HG03066 (cell line): ENCODE measurements at regions not wholly inside any gene's neighbourhood (a gene's known extent, or its start where the extent isn't known, plus 50 kb on each side); places are given as distances from the start of the nearest gene placed in this dataset.
"Not testable (repeated sequence)": the region's sequence is repeated elsewhere in the genome, so short reads cannot be mapped to it uniquely, and the experiment has no call there.

ENCODE experiments used
- ATAC-seq: cut with Tn5 transposase; IDR thresholded peaks from one replicate; pipeline ENCODE4 v1.9.1; 2021; ENCODE audit warnings: low read depth; ENCODE audit not compliant: unreplicated experiment

DNA sequence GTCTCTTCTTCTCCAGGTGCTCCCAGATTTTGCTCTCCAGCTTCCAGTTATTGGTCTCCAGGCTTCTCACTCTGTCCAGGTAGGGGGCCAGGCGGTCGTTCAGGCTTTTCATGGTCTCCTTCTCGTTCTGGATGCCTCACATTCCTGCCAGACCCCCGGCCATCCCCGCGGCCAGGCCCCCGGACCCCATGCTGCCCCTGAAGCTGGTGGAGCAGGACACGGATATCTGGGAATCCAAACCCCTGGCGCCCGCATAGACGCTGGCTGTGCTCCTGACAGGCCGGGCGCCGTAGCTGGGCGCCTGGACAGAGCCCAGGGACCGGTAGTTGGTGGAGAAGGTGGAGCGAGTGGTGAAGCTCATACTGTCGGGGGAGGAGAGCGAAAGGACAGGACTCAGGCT, 534.4 kb upstream of the TLE4 start:
- ATAC-seq, result no peak

- ATAC-seq, result no peak
These were observed 531.1 kb upstream of the TLE4 start for GRCh38 chr9:79040671-79041070.

GRCh38 chr9:79041266-79041665, 530.5 kb upstream of the TLE4 start:
- no peak for ATAC-seq

DNA sequence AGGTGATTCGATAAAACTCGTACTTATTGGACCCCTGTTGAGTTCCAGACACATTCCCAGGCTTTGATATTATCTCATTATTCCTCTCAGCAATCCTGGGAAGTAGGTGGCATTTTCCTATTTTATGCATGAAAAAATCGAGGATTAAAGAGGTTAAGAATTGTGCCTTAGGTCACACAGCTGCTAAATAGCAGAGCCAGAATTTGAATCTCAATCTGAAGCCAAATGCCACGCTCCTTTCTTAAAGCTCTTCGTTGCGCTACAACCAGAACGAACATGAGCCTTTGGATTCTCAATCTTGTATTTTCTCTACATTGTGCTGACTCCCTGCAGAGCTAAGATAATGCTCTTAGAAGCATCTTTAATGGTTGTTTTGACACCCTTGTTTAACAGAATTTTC, 527.8 kb upstream of the TLE4 start:
- ATAC-seq, result no peak

GRCh38 chr9:79046401-79046800, 525.4 kb upstream of the TLE4 start:
- no peak for ATAC-seq

- no peak for ATAC-seq
These were observed 522.4 kb upstream of the TLE4 start for GRCh38 chr9:79049371-79049770.

- ATAC-seq, result no peak
These were observed 518.2 kb upstream of the TLE4 start for GRCh38 chr9:79053598-79053997.

- no peak for ATAC-seq
These were observed 517.3 kb upstream of the TLE4 start for GRCh38 chr9:79054500-79054899.

DNA sequence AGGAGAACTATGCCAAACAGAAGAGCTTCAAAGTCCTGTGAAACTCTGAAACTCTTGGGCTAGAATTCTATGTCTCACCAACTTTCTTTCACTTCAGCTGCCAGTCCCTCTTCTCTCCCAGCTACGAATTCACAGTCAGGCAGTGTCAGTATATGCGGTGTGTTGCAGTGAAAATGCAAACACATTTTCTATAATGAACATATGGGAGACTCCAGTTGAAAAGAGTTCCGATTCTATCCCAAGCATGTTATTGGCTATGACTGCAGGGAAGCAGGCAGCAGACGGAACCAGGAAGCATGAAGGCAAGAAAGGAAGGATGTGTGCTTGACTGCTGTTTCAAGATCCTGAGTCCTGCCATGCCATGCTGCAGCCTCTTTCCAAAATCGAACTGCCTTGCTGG, 515.7 kb upstream of the TLE4 start:
- no peak for ATAC-seq

DNA sequence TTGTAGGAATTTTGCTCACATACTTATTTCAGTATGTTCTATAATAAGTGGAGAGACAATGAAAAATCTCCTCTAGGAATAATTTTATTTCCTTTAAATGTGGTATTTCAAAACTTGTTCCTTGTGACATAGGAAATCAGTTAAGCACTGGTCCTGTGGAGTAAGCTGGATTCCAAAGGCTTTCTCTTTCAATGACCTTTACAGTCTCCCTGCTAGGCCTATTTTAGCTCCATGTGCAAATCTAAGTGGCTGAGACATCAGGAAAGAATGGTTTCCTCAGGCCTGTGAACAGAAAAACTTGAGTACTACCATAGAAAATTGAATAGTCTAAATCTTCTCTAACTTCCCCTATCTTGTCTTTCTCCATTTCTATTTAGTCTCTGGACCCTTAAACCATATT, 514.2 kb upstream of the TLE4 start:
- no peak for ATAC-seq

DNA sequence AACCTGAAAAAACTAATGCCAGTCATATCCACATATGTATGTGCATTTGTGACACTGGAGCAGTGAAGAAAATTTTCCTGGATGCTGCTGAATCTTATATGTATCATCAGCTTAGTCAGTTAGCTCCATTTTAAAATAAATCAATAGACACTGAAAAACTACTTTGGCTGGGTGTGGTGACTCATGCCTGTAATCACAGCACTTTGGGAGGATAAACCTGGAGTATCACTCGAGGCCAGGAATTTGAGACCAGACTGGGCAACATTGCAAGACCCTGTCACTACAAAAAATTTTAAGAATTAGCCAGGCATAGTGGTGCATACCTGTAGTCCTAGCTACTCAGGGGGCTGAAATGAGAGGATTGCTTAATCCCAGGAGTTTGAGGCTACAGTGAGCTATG, 511.0 kb upstream of the TLE4 start:
- ATAC-seq, result no peak

DNA sequence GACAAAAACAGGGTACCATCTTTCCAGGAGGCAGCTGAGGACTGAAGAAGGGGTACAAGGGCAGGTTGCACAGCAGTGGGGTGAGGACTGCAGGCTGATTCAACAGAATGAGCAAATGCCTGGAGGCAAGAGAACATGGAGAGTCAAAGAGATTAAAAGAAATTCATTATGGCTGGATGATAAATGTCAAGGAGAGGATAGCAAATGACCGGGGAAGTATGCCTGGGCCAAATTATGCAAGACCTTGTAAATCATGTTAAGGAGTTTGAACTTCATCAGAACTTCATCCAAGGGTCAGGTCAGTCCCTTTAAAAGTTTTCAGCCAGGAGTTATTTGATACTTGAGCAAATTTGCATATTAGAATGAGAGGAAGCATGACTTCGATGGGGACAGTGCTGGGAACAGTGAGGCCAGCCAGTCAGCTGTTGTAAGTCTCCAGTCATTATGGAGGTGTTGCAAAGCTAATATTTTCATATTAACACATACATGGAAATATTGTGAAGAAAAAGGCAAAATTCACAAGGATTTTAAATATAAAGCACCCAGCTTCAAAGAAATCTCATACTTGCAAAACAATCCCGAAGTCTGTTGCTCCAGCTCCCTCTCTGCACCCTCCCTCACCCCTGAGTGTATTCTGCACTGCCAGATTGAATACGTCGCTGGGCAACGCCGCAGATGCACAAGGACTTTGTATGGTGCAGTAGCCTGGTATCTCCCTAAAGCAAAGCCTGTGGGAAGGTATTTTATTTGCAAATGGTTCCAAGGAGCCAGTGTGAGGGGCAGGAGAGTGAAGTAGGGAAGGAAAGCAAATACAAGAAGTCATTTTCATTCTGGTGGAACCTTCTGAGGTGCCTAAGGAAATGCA, 509.8 kb upstream of the TLE4 start:
- no peak for ATAC-seq

- ATAC-seq, result no peak
These were observed 498.6 kb upstream of the TLE4 start for GRCh38 chr9:79073201-79073600.

DNA sequence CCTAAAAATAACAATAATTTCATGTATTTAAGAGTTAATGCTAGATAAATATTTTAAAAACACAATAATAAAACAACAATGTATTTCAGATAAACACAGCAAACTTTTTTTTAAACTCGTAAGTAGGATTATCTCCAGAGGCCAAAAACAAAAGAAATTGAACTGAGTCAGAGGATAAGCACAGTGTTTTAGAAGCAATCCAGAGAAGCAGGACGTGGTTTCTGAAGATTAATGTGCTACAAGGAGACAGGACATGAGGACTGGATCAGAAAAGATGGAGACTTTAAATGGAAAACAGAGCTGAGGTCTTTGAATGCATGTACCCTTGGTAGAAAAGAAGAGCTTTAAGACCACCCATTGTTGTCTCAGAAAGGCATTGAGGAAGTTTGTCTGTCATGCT, 491.2 kb upstream of the TLE4 start:
- ATAC-seq, result no peak

- no peak for ATAC-seq
These were observed 488.1 kb upstream of the TLE4 start for GRCh38 chr9:79083621-79084020.

- no peak for ATAC-seq
These were observed 484.6 kb upstream of the TLE4 start for GRCh38 chr9:79087133-79087532.

DNA sequence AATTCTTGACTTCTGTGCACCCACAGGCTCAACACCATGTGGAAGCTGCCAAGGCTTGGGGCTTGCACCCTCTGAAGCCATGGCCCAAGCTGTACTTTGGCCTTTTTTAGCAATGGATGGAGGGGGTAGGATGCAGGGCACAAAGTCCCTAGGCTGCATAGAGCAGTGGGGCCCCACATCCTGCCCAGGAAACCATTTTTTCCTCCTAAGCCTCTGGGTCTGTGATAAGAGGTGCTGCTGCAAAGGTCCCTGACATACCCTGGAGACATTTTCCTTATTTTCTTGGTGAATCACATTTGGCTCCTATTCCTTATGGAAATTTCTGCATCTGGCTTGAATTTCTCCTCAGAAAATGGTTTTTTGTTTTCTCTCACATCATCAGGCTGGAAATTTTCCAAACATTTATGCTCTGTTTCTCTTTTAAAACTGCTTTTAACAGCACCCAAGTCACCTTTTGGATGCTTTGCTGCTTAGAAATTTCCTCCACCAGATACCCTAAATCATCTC, 482.7 kb upstream of the TLE4 start:
- no peak for ATAC-seq

- ATAC-seq, result not testable (repeated sequence)
These were observed 481.9 kb upstream of the TLE4 start for GRCh38 chr9:79089851-79090250.

DNA sequence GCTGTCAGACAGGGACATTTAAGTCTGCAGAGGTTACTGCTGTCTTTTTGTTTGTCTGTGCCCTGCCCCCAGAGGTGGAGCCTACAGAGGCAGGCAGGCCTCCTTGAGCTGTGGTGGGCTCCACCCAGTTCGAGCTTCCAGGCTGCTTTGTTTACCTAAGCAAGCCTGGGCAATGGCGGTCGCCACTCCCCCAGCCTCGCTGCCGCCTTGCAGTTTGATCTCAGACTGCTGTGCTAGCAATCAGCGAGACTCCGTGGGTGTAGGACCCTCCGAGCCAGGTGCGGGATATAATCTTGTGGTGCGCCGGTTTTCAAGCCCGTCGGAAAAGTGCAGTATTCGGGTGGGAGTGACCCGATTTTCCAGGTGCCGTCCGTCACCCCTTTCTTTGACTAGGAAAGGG, 468.5 kb upstream of the TLE4 start:
- not testable (repeated sequence) for ATAC-seq

DNA sequence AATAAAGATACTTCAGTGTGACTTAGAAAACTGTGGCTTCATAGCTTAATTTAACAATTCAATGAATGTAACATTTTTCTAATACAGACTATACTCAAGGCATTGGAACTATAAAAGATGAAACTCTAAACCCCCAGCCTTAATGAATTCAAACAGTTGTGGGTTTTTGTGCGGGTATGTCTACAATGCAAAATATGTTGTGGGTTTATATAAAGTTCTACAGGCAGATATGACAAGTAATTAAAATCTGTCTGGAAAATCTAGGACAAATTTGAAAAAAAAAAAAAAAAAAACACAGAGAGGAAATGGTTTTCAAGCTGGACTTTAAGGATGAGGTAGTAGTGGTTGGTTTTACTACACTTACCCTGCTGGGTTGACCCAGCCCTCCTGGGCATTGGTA, 467.5 kb upstream of the TLE4 start:
- no peak for ATAC-seq

GRCh38 chr9:79104951-79105350, 466.8 kb upstream of the TLE4 start:
- no peak for ATAC-seq

DNA sequence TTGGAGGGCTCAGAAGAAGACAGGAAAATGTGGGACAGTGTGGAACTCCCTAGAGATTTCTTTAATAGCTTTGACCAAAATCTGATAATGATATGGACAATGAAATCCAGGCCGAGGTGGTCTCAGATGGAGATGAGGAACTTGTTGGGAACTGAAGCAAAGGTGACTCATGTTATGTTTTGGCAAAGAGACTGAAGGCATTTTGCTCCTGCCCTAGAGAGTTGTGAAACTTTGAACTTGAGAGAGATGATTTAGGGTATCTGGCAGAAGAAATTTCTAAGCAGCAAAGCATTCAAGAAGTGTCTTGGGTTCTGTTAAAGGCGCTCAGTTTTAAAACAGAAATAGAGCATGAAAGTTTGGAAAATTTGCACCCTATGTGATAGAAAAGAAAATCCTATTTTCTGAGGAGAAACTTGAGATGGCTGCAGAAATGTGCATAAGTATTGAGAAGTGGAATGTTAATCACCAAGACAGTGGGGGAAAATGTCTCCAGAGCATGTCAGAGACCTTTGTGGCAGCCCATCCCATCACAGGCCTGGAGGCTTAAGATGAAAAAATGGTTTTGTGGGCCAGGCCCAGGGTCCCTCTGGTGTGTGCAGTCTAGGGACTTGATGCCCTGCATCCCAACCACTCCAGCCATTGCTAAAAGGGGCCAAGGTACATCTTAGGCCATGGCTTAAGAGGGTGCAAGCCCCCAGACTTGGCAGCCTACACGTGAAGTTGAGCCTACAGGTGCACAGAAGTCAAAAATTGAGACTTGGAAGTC, 463.7 kb upstream of the TLE4 start:
- ATAC-seq, result no peak
